Activated CD8-positive, alpha-beta memory T cell treated with anti-CD3 and anti-CD28 coated beads, Interleukin-2, amount 50 U/mL, for 48 hours (primary cell): ENCODE measurements at regions not wholly inside any gene's neighbourhood (a gene's known extent, or its start where the extent isn't known, plus 50 kb on each side); places are given as distances from the start of the nearest gene placed in this dataset.

ENCODE experiments used
- DNase-seq: peaks from one replicate; pipeline ENCODE4 v3.0.0-alpha.2; 2020

- no peak for DNase-seq
These were observed 206.0 kb upstream of the USP24 start for GRCh38 chr1:55420929-55421716.

GRCh38 chr1:55420026-55420425 is 204.9 kb upstream of the USP24 start:
- DNase-seq, result no peak

- no peak for DNase-seq
These were observed 203.2 kb upstream of the USP24 start for GRCh38 chr1:55418208-55419000.

DNA sequence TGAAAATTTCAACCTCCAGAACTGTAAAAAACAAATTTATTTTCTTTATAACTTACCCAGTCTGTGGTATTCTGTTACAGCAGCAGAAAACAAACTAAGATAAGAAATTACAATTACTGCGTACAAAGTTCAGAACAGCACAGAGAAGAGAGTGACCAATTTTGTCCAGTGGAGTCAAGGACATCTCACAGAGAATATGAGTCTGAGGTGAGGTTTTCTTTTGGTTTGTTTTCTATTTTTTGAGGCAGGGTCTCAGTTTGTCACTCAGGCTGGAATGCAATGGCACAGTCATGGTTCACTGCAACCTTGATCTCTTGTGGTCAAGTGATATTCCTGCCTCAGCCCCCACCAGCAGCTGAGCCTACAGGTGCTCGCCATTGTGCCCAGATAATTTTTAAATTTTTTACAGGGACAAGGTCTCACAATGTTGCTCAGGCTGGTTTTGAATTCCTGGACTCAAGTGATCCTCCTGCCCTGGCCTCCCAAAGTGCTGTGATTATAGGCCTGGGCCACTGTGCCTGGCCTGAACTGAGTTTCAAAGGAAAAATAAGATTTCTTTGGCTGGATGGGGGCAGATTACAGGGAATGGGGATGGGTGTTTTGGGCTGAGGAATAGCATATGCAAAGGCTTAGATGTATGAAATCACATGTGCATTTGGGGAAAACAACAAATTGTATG is 201.1 kb upstream of the USP24 start:
- no peak for DNase-seq

GRCh38 chr1:55413286-55413685 is 198.1 kb upstream of the USP24 start:
- no peak for DNase-seq

GRCh38 chr1:55412060-55412459 is 196.9 kb upstream of the USP24 start:
- no peak for DNase-seq

DNA sequence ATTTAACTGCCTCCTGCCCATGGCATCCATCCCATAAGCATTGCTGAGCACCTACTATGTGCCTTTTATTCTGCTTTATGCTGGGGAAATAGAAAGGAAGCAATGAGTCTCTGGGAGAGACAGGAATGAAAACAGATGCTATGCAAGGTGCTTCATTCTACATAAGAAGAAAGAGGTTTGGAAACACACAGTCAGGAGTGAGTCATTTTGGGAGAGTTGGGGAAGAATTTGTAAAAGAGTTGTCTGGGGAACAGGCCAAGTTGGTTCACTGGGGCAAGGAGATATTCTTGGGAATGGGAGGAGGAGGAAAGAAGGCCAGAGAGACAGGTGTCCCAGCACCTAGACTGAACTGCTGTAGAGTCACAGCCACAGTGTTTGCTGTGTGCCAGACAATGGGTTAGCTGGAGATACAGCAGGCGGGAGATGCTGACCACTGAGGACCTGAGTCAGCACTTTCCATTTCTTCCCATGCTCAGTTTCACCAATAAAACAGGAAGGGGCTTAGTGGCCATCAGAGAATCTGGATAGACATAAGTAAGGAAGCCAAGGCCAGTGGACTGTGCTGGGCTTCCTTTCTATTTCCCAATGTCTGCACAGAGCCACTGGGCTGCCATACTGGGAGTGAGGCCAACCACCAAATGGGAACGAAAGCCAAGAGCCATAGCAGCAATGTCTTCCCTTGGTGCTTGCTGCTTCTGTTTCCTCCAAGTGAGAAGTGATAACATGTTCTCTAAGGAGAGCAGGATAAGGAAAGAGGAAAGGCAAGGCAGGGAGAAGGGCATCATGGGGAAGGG is 187.7 kb upstream of the USP24 start:
- DNase-seq, result no peak

GRCh38 chr1:55402142-55402541 is 187.0 kb upstream of the USP24 start:
- no peak for DNase-seq

GRCh38 chr1:55400508-55400907 is 185.3 kb upstream of the USP24 start:
- DNase-seq, result no peak

DNA sequence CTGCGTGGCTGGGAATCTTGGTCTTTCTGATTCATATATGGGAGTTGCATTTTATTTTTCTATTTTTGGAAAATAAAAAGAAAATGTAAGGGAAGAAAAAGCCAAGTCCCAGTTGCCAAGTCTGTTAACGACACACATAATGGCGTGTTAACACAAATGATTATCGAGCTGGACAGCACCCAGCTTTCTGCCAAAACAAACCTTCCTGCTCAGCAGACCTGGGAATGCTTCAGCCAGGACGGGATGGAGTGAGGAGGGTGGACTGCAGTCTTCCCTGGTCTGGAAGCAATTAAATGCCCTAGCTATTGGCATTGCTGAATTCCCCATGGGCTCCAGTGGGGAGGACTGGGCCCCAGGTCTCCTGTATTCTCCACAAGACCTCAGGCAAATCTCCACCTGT is 184.2 kb upstream of the USP24 start:
- no peak for DNase-seq

- DNase-seq, result no peak
These were observed 181.3 kb upstream of the USP24 start for GRCh38 chr1:55396381-55396891.

GRCh38 chr1:55388960-55389359 is 173.8 kb upstream of the USP24 start:
- DNase-seq, result no peak

- no peak for DNase-seq
These were observed 172.0 kb upstream of the USP24 start for GRCh38 chr1:55387145-55387544.

GRCh38 chr1:55386456-55386855 is 171.3 kb upstream of the USP24 start:
- no peak for DNase-seq

GRCh38 chr1:55385402-55386018 is 170.3 kb upstream of the USP24 start:
- no peak for DNase-seq

DNA sequence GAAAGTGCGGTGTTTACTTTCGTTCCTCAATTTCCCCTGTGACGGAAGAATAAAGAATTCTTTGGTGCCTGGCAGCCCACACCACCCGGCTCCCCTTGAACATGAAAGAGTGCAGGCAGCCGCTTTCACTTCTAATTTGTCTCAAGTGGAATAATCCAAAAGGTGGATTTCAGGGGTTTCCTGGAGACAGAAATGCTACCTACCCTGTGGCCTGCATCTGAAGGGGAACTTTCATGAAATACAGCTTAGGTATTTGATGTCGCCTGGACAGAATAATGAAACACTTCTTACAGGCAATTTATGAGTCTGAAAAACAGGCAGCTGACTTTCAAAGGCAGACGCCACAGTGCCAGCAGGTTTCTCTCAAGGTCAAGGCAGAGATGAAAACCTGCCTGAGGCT is 169.5 kb upstream of the USP24 start:
- no peak for DNase-seq

GRCh38 chr1:55382806-55383305 is 167.7 kb upstream of the USP24 start:
- no peak for DNase-seq

DNA sequence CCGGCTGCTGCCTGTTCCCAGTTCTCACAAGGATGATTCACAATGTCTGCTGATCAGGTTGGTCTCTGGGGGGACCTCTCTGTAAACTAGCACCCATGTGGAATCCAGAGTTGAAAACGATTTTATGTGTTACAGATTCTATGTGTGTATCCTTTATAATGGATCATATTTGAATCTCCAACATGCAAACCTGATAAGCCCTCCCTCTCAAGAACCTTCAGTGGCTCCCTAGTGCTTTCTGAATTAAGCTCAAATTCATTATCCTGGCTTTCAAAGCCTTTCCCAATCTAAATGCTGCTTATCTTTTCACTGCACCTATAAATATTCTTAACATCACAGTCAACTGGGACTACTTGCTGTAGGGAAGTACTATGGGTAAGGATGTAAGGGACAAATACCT is 166.8 kb upstream of the USP24 start:
- no peak for DNase-seq

DNA sequence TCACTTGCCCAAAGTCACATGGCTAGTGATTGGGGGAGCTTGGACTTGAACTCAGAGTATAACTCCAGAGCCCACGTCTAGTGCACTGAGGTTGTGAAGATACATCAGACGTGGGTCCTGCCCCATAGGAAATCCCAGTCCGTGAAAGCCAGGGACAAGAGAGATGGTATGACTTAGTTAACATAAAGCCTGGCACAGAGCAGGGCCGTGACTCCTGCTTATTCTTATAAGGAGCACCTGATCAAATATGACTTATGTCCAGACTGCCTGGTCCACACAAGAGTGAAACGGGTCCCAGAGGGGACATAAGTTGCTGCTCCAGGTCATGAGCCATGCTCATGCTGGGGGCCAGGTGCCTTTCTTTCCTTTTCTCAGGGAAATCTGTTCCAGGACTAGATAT is 166.3 kb upstream of the USP24 start:
- no peak for DNase-seq

- no peak for DNase-seq
These were observed 165.3 kb upstream of the USP24 start for GRCh38 chr1:55380355-55380970.

DNA sequence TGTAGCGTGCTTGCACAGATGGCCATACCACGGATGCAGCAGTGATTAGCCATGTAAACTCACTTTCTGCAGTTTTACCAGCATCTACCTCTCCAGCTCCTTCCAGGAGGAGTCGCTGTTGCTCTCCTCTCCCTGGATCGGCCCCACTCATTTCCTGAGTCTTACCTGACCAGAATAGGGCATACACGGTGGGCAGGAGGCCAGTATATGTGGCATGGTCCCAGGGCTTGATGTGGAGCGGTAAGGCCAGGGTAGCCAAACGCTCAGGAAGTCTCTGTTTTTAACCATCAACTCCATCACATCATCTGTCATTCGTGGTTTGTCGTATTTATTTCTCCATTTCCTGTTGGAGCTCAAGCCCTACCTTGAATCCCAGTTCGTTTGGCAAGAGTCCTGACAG is 163.4 kb upstream of the USP24 start:
- DNase-seq, result no peak

GRCh38 chr1:55376897-55377296 is 161.7 kb upstream of the USP24 start:
- no peak for DNase-seq
